B cell (primary cell): ENCODE measurements at regions not wholly inside any gene's neighbourhood (a gene's known extent, or its start where the extent isn't known, plus 50 kb on each side); places are given as distances from the start of the nearest gene placed in this dataset.

Experiments
- ATAC-seq: fragments of 200-7000 bp; cut with Tn5 transposase; one replicate; pipeline ENCODE4 v1.10.0; 2021; ENCODE audit warnings: low read depth, mild to moderate bottlenecking, moderate number of reproducible peaks, moderate library complexity
- CTCF ChIA-PET: fragments of 350-600 bp; sonication (Branson Sonifier 250); formaldehyde crosslinking; loops from one replicate; lab custom pipeline; 2021; ENCODE audit warnings: antibody characterized with exemption, inconsistent platforms; lab: Charles Lee
- POLR2A ChIA-PET: fragments of 350-600 bp; sonication (Branson Sonifier 250); formaldehyde crosslinking; loops from one replicate; lab custom pipeline; 2021; ENCODE audit warnings: antibody characterized with exemption; lab: Charles Lee
- DNase-seq: peaks from one replicate; pipeline ENCODE4 v3.0.0; 2013
- H2AFZ ChIP-seq: 2 replicates; pipeline ENCODE4 v1.6.1; 2012; ENCODE audit warnings: mild to moderate bottlenecking, low read depth, low read length; ENCODE audit not compliant: insufficient read depth, poor library complexity, severe bottlenecking
- H3K27ac ChIP-seq, 2 donors: 1 replicate in 1 of 2; 2 replicates in 1 of 2; pipeline ENCODE4 v1.5.1; 2012 to 2013; ENCODE audit warnings: low read length in 2 of 2, mild to moderate bottlenecking in 2 of 2, moderate library complexity in 1 of 2
- H3K27me3 ChIP-seq, 4 experiments: fragments of 200-600 bp in 1 of 4; sonication (generic) in 1 of 4; replicated peaks in 1 of 4; 1 replicate in 2 of 4; 2 replicates in 2 of 4; pipeline versions ENCODE4 v1.6.1 to v1.7.0; 2013 to 2016; ENCODE audit warnings: low read length in 3 of 4, mild to moderate bottlenecking in 2 of 4, mixed read lengths in 1 of 4, moderate library complexity in 1 of 4; ENCODE audit not compliant: insufficient read depth in 4 of 4, control insufficient read depth in 3 of 4; ENCODE audit errors: control extremely low read depth in 1 of 4
- H3K36me3 ChIP-seq, 2 experiments: replicated peaks in 1 of 2; 1 replicate in 1 of 2; 2 replicates in 1 of 2; pipeline versions ENCODE4 v1.6.1 to v1.7.1; 2013; ENCODE audit warnings: low read length in 1 of 2; ENCODE audit not compliant: insufficient read depth in 2 of 2, control insufficient read depth in 1 of 2; ENCODE audit errors: control extremely low read depth in 1 of 2, extremely low read depth in 1 of 2
- H3K4me1 ChIP-seq, 2 donors: fragments of 200-600 bp in 1 of 2; sonication (generic) in 1 of 2; 1 replicate in 1 of 2; 2 replicates in 1 of 2; pipeline versions ENCODE4 v1.5.1 to v1.6.1; 2013 to 2017; ENCODE audit warnings: low read length in 2 of 2; ENCODE audit not compliant: control insufficient read depth in 2 of 2, insufficient read depth in 2 of 2
- H3K4me2 ChIP-seq: replicated peaks from 2 replicates; pipeline ENCODE3; 2012; ENCODE audit warnings: mild to moderate bottlenecking, low read depth, low read length; ENCODE audit not compliant: poor library complexity, severe bottlenecking
- H3K4me3 ChIP-seq, 5 experiments: fragments of 200-600 bp in 1 of 5; sonication (generic) in 1 of 5; 1 replicate in 3 of 5; 2 replicates in 2 of 5; pipeline versions ENCODE4 v1.5.1 to v1.7.0; 2011 to 2016; ENCODE audit warnings: low read length in 4 of 5, mild to moderate bottlenecking in 4 of 5, low read depth in 2 of 5, control low read depth in 1 of 5, moderate library complexity in 1 of 5; ENCODE audit not compliant: insufficient read depth in 1 of 5; ENCODE audit errors: control extremely low read depth in 1 of 5, extremely low read depth in 1 of 5
- H3K79me2 ChIP-seq: fragments of 200-600 bp; sonication (generic); one replicate; pipeline ENCODE4 v1.6.0; 2016; ENCODE audit warnings: low read length; ENCODE audit not compliant: control insufficient read depth, insufficient read depth
- H3K9ac ChIP-seq: fragments of 200-600 bp; sonication (generic); 2 replicates; pipeline ENCODE4 v1.6.1; 2017; ENCODE audit warnings: mild to moderate bottlenecking, low read length, moderate library complexity
- H3K9me3 ChIP-seq, 3 donors: one replicate each; pipeline versions ENCODE4 v1.6.1 to v1.7.1; 2013; ENCODE audit warnings: low read length in 2 of 3; ENCODE audit not compliant: control insufficient read depth in 2 of 3, insufficient read depth in 1 of 3; ENCODE audit errors: control extremely low read depth in 1 of 3
- H4K20me1 ChIP-seq: 2 replicates; pipeline ENCODE4 v1.6.0; 2012; ENCODE audit warnings: mild to moderate bottlenecking, low read length; ENCODE audit not compliant: insufficient read depth, control insufficient read depth, poor library complexity, severe bottlenecking
- H3K27ac Mint-ChIP-seq: one replicate; pipeline ENCODE4 v1.8.0; 2021; ENCODE audit warnings: mixed read lengths
- H3K27me3 Mint-ChIP-seq: one replicate; pipeline ENCODE4 v1.8.0; 2021; ENCODE audit warnings: mixed read lengths
- H3K4me1 Mint-ChIP-seq: one replicate; pipeline ENCODE4 v1.8.0; 2021; ENCODE audit warnings: mixed read lengths
- H3K4me3 Mint-ChIP-seq: one replicate; pipeline ENCODE4 v1.8.0; 2021; ENCODE audit warnings: mixed read lengths
- H3K9me3 Mint-ChIP-seq: one replicate; pipeline ENCODE4 v1.8.0; 2022; ENCODE audit warnings: mixed read lengths; ENCODE audit not compliant: insufficient read depth
- CTCF ChIP-seq: fragments of 200-600 bp; IDR thresholded peaks from one replicate; pipeline ENCODE4 v1.8.0; 2022; ENCODE audit warnings: antibody characterized with exemption, mild to moderate bottlenecking
- EZH2 ChIP-seq: IDR thresholded peaks from 2 replicates; pipeline ENCODE4 v1.6.1; 2012; ENCODE audit warnings: borderline replicate concordance, low read depth, mild to moderate bottlenecking, moderate library complexity, low read length; ENCODE audit not compliant: insufficient read depth, poor library complexity, severe bottlenecking
- WGBS: methylation state at CpG from one replicate; pipeline ENCODE4 v1.1.5; 2013; ENCODE audit warnings: missing lambda C conversion rate; ENCODE audit not compliant: insufficient coverage; 5-methylcytosine and 5-hydroxymethylcytosine counted together
- intact Hi-C: fragments of 100-400 bp; cut with micrococcal nuclease; formaldehyde crosslinking; loops from one replicate; pipeline ENCODE4 v1.10.0; 2022

GRCh38 chr1:30635391-30635975, 87.9 kb downstream of the MATN1 start:
- Histone ChIP-seq H3K4me1 (no peaks in the 10 kb centered on the region), H3K4me2 (no peak overlapping the region), H3K4me3 (no peak overlapping the region), H3K9ac (no peak overlapping the region), H3K27ac (no peak overlapping the region), H2AFZ (no peak overlapping the region), H4K20me1 (no peaks in the 10 kb centered on the region), H3K9me3 (no peaks in the 10 kb centered on the region), H3K36me3 (no peaks in the 10 kb centered on the region), H3K79me2 (no peaks in the 10 kb centered on the region), H3K27me3 (peaks cover 0 to 6% (median 0%) of the 10 kb centered on the region in 4 experiments)
- WGBS = 70% methylated on average over 6 of the region's 8 CpGs
- intact Hi-C loops = no loop called here
- CTCF ChIA-PET = no interaction called here
- TF ChIP-seq EZH2 (no peak), CTCF (no peak)
- Mint-ChIP-seq H3K27ac (no peak overlapping the region), H3K4me1 (no peaks in the 10 kb centered on the region), H3K9me3 (no peaks in the 10 kb centered on the region), H3K4me3 (no peak overlapping the region), H3K27me3 (peaks cover 14% of the 10 kb centered on the region)
- POLR2A ChIA-PET = no interaction called here
- ATAC-seq (no peak), DNase-seq (no peak)

GRCh38 chr1:30634507-30634906, 88.9 kb downstream of the MATN1 start:
- Histone ChIP-seq H3K36me3 (no peaks in the 10 kb centered on the region), H4K20me1 (no peaks in the 10 kb centered on the region), H3K4me2 (no peak overlapping the region), H3K27ac (no peak overlapping the region), H3K79me2 (no peaks in the 10 kb centered on the region), H3K9ac (no peak overlapping the region), H3K4me3 (no peak overlapping the region), H2AFZ (no peak overlapping the region), H3K27me3 (peaks cover 0 to 5% (median 0%) of the 10 kb centered on the region in 4 experiments), H3K9me3 (no peaks in the 10 kb centered on the region), H3K4me1 (no peaks in the 10 kb centered on the region)
- TF ChIP-seq CTCF = no peak
- TF ChIP-seq EZH2 = no peak
- H3K4me1 Mint-ChIP-seq = no peaks in the 10 kb centered on the region
- CTCF ChIA-PET = no interaction called here
- H3K4me3 Mint-ChIP-seq = no peak overlapping the region
- peaks cover 14% of the 10 kb centered on the region for H3K27me3 Mint-ChIP-seq
- 92% methylated on average over 5 of the region's 5 CpGs for WGBS
- ATAC-seq (no peak), DNase-seq (no peak)
- no peaks in the 10 kb centered on the region for H3K9me3 Mint-ChIP-seq
- no peak overlapping the region for H3K27ac Mint-ChIP-seq
- intact Hi-C loops = no loop called here
- POLR2A ChIA-PET = no interaction called here
